ENCODE measurements at regions not wholly inside any gene's neighbourhood (a gene's known extent, or its start where the extent isn't known, plus 50 kb on each side); places are given as distances from the start of the nearest gene placed in this dataset.

GRCh38 chr18:10013621-10014543 lies 100.1 kb downstream of the VAPA start:
- no peak overlapping the region for H3K4me3 Mint-ChIP-seq (ENCODE audit: low read depth)
- no peaks in the 10 kb centered on the region for H3K36me3 Mint-ChIP-seq (ENCODE audit: insufficient read depth)
- peaks cover 8% of the 10 kb centered on the region for H3K27me3 Mint-ChIP-seq
- TF ChIP-seq CTCF (IDR thresholded peaks at IDR 0.05; ENCODE audit: unreplicated experiment), result no peak
- no peak overlapping the region for H3K27ac Mint-ChIP-seq
- DNase-seq (ENCODE audit: low spot score, unreplicated experiment), result no peak
- H3K4me1 Mint-ChIP-seq (ENCODE audit: low read depth), result peaks cover 8% of the 10 kb centered on the region
- peaks cover 3% of the 10 kb centered on the region for H3K9me3 Mint-ChIP-seq (ENCODE audit: low read depth)

GRCh38 chr18:10015288-10015701 lies 101.5 kb downstream of the VAPA start:
- Mint-ChIP-seq H3K9me3 (ENCODE audit: low read depth) (peaks cover 3% of the 10 kb centered on the region), H3K4me1 (ENCODE audit: low read depth) (peaks cover 10% of the 10 kb centered on the region), H3K27me3 (peaks cover 5% of the 10 kb centered on the region), H3K4me3 (ENCODE audit: low read depth) (no peak overlapping the region), H3K27ac (peak overlapping the region; percentile 46), H3K36me3 (ENCODE audit: insufficient read depth) (no peaks in the 10 kb centered on the region)
- DNase-seq (ENCODE audit: low spot score, unreplicated experiment), result no peak
- no peak for TF ChIP-seq CTCF (IDR thresholded peaks at IDR 0.05; ENCODE audit: unreplicated experiment)

DNA sequence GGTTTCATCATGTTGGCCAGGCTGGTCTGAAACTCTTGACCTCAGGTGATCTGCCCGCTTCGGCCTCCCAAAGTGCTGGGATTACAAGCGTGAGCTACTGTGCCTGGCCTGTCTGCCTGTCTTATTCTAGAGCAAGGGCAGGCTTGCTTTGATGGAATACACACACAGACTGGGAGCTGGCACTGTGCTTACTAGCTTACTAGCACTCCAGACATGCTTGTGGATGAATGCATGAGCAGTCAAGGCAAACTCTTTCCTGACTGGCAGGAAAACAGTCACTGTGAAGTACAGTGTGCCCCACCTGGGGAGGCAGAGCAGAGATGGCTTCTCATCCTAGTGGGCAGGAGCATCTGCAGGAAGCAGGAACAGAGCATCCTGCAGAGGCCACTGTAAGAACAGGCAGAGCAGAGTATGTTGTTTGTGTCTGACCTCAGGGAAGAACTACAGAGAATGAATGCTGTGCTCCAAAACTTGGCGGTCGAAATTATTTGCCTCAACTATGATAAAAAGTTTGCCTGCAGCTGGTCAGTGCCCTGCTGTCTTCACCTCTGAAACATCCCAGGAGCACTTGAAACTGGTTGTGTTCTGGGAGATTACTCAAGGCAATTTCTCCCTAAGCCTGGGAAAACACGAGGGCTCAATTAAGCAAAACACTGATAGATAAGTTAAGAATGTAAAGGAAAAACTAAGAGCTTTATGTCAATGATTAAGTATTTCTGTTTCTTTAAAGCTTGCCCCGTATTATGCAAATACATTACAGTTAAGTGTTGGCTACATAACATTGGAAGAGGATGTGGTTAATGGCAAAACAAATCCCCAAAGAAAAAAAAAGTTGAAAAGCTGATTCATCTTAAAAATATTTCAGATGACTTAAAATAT lies 102.4 kb downstream of the VAPA start:
- no peaks in the 10 kb centered on the region for H3K36me3 Mint-ChIP-seq (ENCODE audit: insufficient read depth)
- peaks cover 5% of the 10 kb centered on the region for H3K27me3 Mint-ChIP-seq
- peaks cover 3% of the 10 kb centered on the region for H3K9me3 Mint-ChIP-seq (ENCODE audit: low read depth)
- no peak for TF ChIP-seq CTCF (IDR thresholded peaks at IDR 0.05; ENCODE audit: unreplicated experiment)
- DNase-seq (ENCODE audit: low spot score, unreplicated experiment), result no peak
- no peak overlapping the region for H3K27ac Mint-ChIP-seq
- H3K4me1 Mint-ChIP-seq (ENCODE audit: low read depth), result peaks cover 14% of the 10 kb centered on the region
- H3K4me3 Mint-ChIP-seq (ENCODE audit: low read depth), result no peak overlapping the region

DNA sequence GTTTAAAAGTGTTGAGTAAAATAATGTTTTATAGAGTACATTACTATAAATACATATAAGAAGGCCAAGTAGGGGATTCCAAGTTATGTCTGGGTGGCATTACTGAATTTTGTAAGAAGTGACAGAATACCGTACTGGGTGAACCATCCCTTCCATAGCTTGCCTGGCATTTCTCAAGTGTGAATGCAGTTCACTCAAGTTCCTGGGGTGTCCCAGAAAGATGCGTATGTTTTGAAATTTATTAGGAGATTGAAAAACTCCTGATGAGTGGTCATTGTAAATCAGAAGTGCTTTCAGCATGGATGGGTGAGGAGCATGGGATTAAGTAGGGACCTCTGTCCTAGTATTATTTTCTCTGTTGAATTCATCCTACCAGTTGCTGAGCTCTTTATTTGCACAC lies 103.2 kb downstream of the VAPA start:
- Mint-ChIP-seq H3K27ac (no peak overlapping the region), H3K4me3 (ENCODE audit: low read depth) (no peak overlapping the region), H3K4me1 (ENCODE audit: low read depth) (peaks cover 14% of the 10 kb centered on the region), H3K27me3 (peaks cover 5% of the 10 kb centered on the region), H3K9me3 (ENCODE audit: low read depth) (peaks cover 3% of the 10 kb centered on the region), H3K36me3 (ENCODE audit: insufficient read depth) (no peaks in the 10 kb centered on the region)
- DNase-seq (ENCODE audit: low spot score, unreplicated experiment), result no peak
- TF ChIP-seq CTCF (IDR thresholded peaks at IDR 0.05; ENCODE audit: unreplicated experiment), result no peak

DNA sequence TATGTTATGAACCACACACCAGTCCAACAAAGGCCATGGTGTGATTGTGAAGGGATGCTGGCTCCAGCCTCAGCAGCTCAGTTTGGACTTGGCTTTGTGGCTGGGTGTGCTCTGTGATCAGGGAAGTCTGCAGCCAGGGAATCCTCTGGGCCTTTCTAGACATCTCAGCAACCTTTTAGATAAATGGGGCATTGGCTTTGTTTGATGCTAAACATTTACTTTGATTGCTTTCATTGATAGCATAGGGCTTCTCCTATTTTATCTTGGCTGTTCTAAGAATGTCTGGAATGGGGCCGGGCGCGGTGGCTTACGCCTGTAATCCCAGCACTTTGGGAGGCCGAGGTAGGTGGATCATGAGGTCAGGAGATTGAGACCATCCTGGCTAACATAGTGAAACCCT lies 104.5 kb downstream of the VAPA start:
- Mint-ChIP-seq H3K4me3 (ENCODE audit: low read depth) (no peak overlapping the region), H3K27me3 (peaks cover 5% of the 10 kb centered on the region), H3K4me1 (ENCODE audit: low read depth) (peaks cover 14% of the 10 kb centered on the region), H3K9me3 (ENCODE audit: low read depth) (peaks cover 4% of the 10 kb centered on the region), H3K27ac (peak overlapping the region; percentile 82), H3K36me3 (ENCODE audit: insufficient read depth) (no peaks in the 10 kb centered on the region)
- TF ChIP-seq CTCF (IDR thresholded peaks at IDR 0.05; ENCODE audit: unreplicated experiment), result no peak
- no peak for DNase-seq (ENCODE audit: low spot score, unreplicated experiment)

Data from progenitor cell of endocrine pancreas (in vitro differentiated cells).